GM12874 (cell line): ENCODE measurements at regions not wholly inside any gene's neighbourhood (a gene's known extent, or its start where the extent isn't known, plus 50 kb on each side); places are given as distances from the start of the nearest gene placed in this dataset.

Source experiments
- TF ChIP-seq, protein P1 (sequence below): IDR thresholded peaks from 2 replicates; pipeline ENCODE4 v1.5.1; 2011; ENCODE audit warnings: low read depth, mild to moderate bottlenecking, control low read depth, low read length, moderate library complexity; ENCODE audit not compliant: insufficient read depth

DNA sequence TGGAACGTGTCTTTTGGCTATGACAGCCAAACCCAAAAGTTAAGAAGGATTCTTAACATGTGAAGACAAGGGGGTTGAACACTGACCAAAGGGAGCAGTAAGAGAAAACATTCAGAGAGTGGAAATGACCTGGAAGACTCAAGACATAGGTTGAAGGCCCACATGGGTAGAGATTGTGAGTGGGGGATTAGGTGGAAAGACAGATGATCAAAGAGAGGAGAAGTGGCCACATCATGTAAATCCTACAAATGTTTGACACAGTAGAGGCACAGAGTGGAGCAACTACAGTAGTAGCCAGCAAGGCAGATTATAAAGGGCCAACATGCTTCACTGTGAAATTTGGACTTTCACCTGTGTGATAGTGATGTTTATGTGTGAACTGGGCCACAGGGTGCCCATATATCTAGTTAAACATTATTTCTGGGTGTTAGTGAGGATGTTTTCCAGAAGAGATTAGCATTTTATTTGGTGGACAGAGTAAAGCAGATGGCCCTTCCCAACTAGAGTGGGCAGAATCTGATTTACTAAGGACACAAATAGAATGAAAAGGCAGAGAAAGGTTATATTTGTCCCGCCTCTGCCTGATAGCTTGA lies 559.3 kb downstream of the RAB28 start:
- TF ChIP-seq, protein P1, sequence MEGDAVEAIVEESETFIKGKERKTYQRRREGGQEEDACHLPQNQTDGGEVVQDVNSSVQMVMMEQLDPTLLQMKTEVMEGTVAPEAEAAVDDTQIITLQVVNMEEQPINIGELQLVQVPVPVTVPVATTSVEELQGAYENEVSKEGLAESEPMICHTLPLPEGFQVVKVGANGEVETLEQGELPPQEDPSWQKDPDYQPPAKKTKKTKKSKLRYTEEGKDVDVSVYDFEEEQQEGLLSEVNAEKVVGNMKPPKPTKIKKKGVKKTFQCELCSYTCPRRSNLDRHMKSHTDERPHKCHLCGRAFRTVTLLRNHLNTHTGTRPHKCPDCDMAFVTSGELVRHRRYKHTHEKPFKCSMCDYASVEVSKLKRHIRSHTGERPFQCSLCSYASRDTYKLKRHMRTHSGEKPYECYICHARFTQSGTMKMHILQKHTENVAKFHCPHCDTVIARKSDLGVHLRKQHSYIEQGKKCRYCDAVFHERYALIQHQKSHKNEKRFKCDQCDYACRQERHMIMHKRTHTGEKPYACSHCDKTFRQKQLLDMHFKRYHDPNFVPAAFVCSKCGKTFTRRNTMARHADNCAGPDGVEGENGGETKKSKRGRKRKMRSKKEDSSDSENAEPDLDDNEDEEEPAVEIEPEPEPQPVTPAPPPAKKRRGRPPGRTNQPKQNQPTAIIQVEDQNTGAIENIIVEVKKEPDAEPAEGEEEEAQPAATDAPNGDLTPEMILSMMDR: no peak

DNA sequence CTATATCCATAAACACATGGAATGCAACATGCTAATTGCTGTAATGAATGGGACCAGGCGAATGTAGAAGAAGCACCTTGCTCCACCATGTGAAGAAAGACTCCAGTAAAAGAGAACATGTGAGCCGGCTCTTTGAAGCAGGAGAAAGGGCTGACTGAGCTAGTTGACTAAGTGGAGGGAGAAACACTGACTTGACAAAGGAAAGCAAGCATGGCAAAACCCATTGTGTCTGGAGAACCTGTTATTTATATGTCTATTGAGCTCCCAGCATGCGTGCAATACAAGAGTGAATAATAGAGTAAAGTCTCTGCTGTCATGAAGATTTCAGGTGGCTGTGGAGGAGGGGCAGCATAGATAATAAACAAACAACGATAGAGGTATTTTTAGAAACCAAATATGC lies 559.9 kb downstream of the RAB28 start:
- TF ChIP-seq, protein P1: no peak

DNA sequence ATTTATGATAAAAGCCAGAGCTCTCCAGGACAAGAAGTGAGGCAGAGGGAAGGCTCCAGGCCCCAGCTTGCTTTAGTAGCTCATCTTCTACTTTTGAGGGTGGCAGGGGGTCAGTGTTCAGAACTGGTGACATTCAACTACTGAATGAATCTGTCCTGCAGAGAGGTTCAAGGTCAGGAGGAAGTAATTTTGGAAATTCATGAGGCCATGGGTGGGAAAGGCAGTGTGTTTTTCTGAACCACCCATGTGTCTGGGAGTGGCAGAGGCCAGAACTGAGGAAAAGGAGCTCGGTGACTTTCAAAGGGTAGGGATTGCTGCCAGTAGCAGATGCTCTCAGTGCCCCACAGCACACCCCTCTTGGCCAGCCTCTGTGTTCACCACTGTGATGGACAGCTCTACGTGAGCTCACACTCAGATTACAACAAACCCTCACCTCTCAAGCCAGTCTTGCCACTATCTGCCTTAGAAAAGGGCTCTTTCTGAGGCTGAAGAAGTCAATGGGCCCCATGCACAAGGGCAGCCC lies 571.2 kb downstream of the RAB28 start:
- TF ChIP-seq, protein P1: no peak

DNA sequence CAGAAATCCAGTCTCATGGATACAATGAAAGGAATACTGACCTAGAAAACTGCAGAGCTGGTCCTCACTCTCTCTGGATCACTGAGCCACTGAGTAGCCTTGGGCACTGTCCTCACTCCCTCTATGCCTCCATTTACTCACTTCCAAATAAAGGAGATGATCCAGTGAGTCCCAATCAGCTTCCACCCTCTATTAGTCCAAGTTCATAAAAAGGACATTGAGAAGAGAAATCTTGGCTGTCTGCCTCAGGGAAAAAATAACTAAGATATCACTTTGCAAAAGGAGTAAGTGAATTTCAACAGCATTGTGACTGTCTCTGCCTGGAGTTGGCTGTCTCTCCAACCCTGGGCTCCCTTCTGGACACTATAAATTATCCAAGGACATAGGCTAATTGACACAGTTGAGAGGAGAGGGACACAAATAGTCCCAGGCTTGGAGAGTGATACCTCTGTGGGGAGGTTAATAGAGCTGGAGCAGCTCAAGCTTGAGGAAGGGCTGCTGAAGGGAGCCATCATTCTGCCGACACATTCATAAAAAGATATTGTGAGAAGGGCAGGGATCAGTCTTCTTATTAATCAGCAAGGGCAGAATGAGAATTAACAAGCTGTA lies 572.3 kb downstream of the RAB28 start:
- TF ChIP-seq, protein P1: no peak

DNA sequence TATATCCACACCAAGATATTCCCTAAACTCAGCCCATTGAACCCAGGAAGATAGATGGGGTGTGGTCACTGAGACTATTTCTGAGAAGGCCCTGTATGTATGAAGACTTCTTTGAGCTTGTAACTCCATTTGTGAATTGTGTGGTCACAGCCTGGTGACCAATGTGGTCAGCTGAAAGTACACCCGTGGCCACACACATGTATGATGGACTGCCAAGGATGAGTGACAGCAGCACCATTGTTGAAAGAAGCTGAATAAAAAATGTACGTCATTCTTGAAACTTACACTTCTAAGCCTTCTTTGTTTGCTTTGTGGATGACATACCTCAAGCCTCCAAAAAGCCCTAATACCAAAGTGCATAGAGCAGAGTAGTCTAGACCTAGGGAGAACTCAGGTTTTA lies 581.4 kb downstream of the RAB28 start:
- TF ChIP-seq, protein P1: no peak

DNA sequence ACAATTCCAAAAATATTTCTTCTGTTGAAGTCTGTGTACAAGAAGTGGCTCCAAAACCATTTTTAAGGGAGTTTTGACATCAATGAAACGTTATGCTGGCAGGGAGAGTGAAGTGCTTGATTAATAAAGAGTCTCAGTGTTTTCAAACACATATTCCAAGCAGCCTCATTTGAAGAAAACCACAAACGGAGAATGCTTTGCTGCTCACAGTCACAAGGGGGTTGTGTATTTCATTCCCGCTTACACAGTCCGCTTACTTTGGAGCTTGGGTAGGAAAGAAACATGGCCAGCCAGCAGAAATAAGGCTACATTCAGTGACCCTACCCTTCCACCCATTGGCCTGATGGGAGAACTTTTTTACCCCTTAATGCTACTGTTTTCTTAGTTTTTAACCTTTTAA lies 586.2 kb downstream of the RAB28 start:
- TF ChIP-seq, protein P1: no peak

DNA sequence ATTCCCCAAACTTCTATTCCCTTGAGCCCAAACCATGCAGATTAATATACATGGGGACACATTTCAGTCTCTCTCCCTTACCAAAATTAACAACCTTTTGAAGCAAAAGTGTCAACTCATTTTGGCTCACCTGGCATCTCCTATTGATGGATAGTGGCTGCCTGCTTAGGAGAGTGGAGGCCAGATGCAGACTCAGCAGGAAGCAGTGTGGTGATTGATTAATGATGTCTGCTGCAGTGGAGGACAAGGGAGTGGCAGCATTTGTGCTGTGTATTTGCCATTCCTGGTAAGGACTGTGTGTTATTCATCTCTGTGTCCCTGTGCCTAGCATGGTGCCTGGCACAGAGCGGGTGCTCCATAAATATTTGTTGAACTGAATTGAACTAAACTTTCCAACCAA lies 590.1 kb downstream of the RAB28 start:
- TF ChIP-seq, protein P1: no peak
